K562 (cell line): ENCODE measurements at regions not wholly inside any gene's neighbourhood (a gene's known extent, or its start where the extent isn't known, plus 50 kb on each side); places are given as distances from the start of the nearest gene placed in this dataset.

Experiments
- C11orf30 ChIP-seq: fragments of 450-650 bp; IDR thresholded peaks from 2 replicates; pipeline ENCODE4 v1.6.1; 2016; ENCODE audit warnings: low read depth, mild to moderate bottlenecking
- EHMT2 ChIP-seq: fragments of 450-650 bp; IDR thresholded peaks from 2 replicates; pipeline ENCODE4 v1.6.1; 2018; ENCODE audit warnings: antibody characterized with exemption
- FOXA3 ChIP-seq, 2 experiments: fragments of 450-650 bp in 1 of 2; sonication (generic) in 1 of 2; formaldehyde crosslinking; IDR thresholded peaks in 1 of 2; conservative IDR thresholded peaks in 1 of 2; 2 replicates each; pipeline versions ENCODE4 v1.4.0 to v1.8.0; 2020 to 2022; ENCODE audit warnings: mild to moderate bottlenecking in 2 of 2, missing genetic modification reagents in 1 of 2
- JUND ChIP-seq, 2 experiments: IDR thresholded peaks; 2 replicates in 1 of 2; 3 replicates in 1 of 2; pipeline ENCODE4 v1.6.1; 2011; ENCODE audit warnings: borderline replicate concordance in 2 of 2, low read depth in 2 of 2, low read length in 2 of 2, improper control_type of control experiment in 1 of 2, missing biosample characterization in 1 of 2, missing genetic modification characterization in 1 of 2, missing genetic modification reagents in 1 of 2
- MXI1 ChIP-seq: IDR thresholded peaks from 2 replicates; pipeline ENCODE4 v1.6.1; 2011; ENCODE audit warnings: low read depth, mild to moderate bottlenecking, improper control_type of control experiment, low read length
- TARDBP ChIP-seq: fragments of 450-650 bp; IDR thresholded peaks from 2 replicates; pipeline ENCODE4 v1.6.1; 2016
- ZBED1 ChIP-seq: IDR thresholded peaks from 2 replicates; pipeline ENCODE4 v1.6.1; 2014
- ZNF121 ChIP-seq: sonication (generic); formaldehyde crosslinking; conservative IDR thresholded peaks from 2 replicates; pipeline ENCODE4 v1.8.0; 2022; ENCODE audit warnings: missing genetic modification reagents
- ZNF436 ChIP-seq: fragments of 250-450, 450-650 bp; sonication (Bioruptor Pico); formaldehyde crosslinking; IDR thresholded peaks from 2 replicates; pipeline ENCODE4 v1.7.0; 2020; ENCODE audit warnings: mild to moderate bottlenecking
- TF ChIP-seq, protein P1 (sequence below): sonication (generic); formaldehyde crosslinking; IDR thresholded peaks from 2 replicates; pipeline ENCODE4 v1.8.0; 2023; ENCODE audit warnings: missing genetic modification reagents, mild to moderate bottlenecking, borderline replicate concordance
- TF ChIP-seq, protein P2 (sequence below), 3 experiments: IDR thresholded peaks in 2 of 3; conservative IDR thresholded peaks in 1 of 3; 2 replicates each; pipeline ENCODE4 v1.5.1; 2011 to 2012; ENCODE audit warnings: low read length in 3 of 3, mild to moderate bottlenecking in 3 of 3, control low read depth in 2 of 3, improper control_type of control experiment in 1 of 3, inconsistent platforms in 1 of 3, low read depth in 1 of 3, mixed read lengths in 1 of 3, moderate library complexity in 1 of 3; ENCODE audit not compliant: insufficient read depth in 2 of 3

DNA sequence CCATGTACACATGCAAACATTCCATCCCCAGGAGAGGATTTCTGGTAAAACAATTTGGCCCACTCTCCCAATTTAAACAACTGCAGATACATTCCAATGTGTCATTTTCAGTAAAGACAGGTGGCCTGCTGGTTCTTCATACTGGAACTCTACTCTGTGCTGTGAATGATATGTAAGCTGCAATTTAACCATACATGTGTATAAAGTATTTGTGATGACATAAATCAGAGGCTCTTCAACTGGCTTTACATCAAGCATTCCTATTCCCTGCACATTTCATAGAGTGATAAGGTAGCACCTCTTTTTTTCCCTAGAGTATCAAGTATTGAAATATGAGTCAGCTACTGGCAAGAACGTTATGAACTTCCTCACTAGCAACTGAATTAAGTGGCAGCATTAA is 649.5 kb upstream of the ADGRL2 start:
- TF ChIP-seq C11orf30 (no peak), MXI1 (no peak), ZBED1 (no peak), ZNF436 (CRISPR knock-in tag) (no peak), TARDBP (no peak), FOXA3 (CRISPR knock-in tag; conservative IDR thresholded peaks at IDR 0.05 in 1 of 2, IDR thresholded peaks at IDR 0.05 in 1 of 2) (no peak), EHMT2 (no peak), JUND (IDR thresholded peaks at IDR 0.05; ENCODE audit: borderline replicate concordance, low read depth, low read length) (no peak), JUND (tag; IDR thresholded peaks at IDR 0.05; ENCODE audit: borderline replicate concordance, low read depth, low read length) (no peak), ZNF121 (CRISPR knock-in tag) (no peak)
- TF ChIP-seq, protein P1, sequence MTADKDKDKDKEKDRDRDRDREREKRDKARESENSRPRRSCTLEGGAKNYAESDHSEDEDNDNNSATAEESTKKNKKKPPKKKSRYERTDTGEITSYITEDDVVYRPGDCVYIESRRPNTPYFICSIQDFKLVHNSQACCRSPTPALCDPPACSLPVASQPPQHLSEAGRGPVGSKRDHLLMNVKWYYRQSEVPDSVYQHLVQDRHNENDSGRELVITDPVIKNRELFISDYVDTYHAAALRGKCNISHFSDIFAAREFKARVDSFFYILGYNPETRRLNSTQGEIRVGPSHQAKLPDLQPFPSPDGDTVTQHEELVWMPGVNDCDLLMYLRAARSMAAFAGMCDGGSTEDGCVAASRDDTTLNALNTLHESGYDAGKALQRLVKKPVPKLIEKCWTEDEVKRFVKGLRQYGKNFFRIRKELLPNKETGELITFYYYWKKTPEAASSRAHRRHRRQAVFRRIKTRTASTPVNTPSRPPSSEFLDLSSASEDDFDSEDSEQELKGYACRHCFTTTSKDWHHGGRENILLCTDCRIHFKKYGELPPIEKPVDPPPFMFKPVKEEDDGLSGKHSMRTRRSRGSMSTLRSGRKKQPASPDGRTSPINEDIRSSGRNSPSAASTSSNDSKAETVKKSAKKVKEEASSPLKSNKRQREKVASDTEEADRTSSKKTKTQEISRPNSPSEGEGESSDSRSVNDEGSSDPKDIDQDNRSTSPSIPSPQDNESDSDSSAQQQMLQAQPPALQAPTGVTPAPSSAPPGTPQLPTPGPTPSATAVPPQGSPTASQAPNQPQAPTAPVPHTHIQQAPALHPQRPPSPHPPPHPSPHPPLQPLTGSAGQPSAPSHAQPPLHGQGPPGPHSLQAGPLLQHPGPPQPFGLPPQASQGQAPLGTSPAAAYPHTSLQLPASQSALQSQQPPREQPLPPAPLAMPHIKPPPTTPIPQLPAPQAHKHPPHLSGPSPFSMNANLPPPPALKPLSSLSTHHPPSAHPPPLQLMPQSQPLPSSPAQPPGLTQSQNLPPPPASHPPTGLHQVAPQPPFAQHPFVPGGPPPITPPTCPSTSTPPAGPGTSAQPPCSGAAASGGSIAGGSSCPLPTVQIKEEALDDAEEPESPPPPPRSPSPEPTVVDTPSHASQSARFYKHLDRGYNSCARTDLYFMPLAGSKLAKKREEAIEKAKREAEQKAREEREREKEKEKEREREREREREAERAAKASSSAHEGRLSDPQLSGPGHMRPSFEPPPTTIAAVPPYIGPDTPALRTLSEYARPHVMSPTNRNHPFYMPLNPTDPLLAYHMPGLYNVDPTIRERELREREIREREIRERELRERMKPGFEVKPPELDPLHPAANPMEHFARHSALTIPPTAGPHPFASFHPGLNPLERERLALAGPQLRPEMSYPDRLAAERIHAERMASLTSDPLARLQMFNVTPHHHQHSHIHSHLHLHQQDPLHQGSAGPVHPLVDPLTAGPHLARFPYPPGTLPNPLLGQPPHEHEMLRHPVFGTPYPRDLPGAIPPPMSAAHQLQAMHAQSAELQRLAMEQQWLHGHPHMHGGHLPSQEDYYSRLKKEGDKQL (CRISPR knock-in tag): no peak
- TF ChIP-seq, protein P2, sequence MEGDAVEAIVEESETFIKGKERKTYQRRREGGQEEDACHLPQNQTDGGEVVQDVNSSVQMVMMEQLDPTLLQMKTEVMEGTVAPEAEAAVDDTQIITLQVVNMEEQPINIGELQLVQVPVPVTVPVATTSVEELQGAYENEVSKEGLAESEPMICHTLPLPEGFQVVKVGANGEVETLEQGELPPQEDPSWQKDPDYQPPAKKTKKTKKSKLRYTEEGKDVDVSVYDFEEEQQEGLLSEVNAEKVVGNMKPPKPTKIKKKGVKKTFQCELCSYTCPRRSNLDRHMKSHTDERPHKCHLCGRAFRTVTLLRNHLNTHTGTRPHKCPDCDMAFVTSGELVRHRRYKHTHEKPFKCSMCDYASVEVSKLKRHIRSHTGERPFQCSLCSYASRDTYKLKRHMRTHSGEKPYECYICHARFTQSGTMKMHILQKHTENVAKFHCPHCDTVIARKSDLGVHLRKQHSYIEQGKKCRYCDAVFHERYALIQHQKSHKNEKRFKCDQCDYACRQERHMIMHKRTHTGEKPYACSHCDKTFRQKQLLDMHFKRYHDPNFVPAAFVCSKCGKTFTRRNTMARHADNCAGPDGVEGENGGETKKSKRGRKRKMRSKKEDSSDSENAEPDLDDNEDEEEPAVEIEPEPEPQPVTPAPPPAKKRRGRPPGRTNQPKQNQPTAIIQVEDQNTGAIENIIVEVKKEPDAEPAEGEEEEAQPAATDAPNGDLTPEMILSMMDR (IDR thresholded peaks at IDR 0.05 in 2 of 3, conservative IDR thresholded peaks at IDR 0.05 in 1 of 3; ENCODE audit: insufficient read depth in 2 of 3, low read depth in 1 of 3, low read length in 3 of 3): no peak
